GM18519 (cell line): ENCODE measurements at regions not wholly inside any gene's neighbourhood (a gene's known extent, or its start where the extent isn't known, plus 50 kb on each side); places are given as distances from the start of the nearest gene placed in this dataset.
"Not testable (repeated sequence)": the region's sequence is repeated elsewhere in the genome, so short reads cannot be mapped to it uniquely, and the experiment has no call there.

Source experiments
- ATAC-seq: cut with Tn5 transposase; IDR thresholded peaks from one replicate; pipeline ENCODE4 v1.9.1; 2021; ENCODE audit warnings: mild to moderate bottlenecking, moderate library complexity; ENCODE audit not compliant: unreplicated experiment, low FRiP score

DNA sequence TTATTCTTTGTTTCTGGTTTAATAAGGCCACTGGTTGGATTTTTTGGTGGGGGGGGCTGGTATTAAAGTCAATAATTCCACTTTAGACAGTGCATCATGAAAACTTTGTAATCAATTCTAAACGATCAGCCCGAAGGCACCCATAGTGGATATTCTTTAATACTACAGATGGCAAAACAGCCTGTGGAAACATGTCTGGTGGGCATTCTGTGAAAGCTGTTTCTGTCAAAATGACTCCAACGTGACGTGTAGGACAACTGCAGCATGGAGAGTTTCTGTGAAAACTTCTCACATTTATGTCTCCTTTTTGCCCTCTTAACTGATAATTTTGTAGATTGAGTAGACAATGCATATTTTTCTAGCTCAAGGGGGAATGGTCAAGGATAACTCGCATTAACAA lies 185.8 kb upstream of the FLRT2 start:
- ATAC-seq, result no peak

DNA sequence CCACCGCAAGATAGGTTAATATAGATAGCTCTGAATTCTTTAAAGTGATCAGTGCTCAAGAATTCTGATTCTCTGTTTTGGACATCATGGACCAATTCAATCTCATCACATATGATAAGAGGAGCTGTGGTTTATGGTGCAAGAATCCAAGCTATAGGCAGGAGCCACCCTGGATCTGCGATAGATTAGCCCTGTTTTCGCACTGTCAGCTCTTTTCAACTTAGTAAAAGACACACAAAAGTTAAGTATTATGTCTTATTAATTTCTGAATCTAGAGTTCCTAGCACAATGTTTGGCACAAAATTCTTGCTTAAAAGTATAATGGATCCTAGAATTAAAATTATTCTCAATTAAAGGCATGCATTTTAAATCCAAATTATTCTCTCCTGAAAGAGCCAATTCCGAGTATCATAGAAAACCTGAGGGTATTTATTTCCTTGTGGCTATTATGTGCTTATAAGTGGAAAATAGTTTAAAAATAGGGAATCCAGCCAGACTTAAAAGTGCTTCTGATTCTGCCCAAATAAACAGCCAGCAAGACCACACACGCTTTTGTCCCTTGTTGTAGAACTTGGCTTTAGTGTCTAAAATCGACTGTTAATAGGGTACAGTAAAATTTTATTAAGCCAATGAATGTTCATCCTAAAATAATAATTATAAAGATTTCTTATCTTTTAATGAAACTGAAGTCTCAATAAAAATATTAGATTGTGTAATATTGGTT lies 184.9 kb upstream of the FLRT2 start:
- ATAC-seq, result no peak

- ATAC-seq, result no peak
Measured at GRCh38 chr14:85350667-85351066, 179.3 kb upstream of the FLRT2 start.

DNA sequence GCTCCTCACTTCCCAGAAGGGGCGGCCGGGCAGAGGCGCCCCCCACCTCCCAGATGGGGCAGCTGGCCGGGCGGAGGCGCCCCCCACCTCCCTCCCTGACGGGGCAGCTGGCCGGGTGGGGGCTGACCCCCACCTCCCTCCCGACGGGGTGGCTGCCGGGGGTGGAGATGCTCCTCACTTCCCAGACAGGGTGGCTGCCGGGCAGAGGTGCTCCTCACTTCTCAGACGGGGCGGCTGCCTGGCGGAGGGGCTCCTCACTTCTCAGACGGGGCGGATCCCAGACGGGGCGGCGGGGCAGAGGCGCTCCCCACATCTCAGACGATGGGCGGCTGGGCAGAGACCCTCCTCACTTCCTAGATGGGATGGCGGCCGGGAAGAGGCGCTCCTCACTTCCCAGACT lies 177.4 kb upstream of the FLRT2 start:
- ATAC-seq, result not testable (repeated sequence)

- no peak for ATAC-seq
Measured at GRCh38 chr14:85357120-85357519, 172.8 kb upstream of the FLRT2 start.

- no peak for ATAC-seq
Measured at GRCh38 chr14:85358136-85358785, 171.7 kb upstream of the FLRT2 start.

DNA sequence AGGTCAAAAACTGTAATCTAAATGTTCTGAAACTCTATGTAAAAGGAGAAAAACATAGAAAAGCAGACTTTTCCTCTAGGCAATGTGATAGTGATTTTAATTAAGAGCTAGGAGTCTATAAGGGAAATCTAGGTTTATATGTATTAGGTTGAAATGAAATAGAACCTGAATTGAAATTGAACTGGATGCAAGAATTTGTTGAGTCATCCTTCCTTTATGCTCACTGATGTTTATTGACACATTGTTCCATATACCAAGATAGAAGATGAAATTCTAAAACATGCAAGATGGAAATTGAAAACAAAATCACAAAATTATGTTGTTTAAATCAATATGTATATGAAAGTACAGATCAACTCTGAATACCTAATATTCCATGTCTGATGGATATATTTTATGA lies 170.4 kb upstream of the FLRT2 start:
- no peak for ATAC-seq

DNA sequence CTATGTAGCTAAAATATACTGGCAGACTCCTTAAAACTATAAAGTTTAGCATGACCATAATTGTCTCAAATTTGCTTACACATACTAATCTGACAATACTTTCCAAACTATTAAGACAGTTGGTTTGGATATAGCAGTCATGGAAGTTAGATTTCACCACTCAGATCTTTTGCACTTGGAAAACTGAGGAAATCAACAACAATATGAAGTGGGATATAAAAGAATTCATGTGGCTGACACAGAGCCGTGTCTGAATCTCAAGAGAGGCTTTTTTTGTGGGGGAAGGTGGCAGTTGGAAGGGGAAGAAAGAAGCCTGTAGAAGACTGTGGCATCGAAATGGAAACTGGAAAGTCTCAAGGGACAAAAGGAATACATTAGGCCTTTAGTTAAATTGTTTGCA lies 166.6 kb upstream of the FLRT2 start:
- no peak for ATAC-seq

DNA sequence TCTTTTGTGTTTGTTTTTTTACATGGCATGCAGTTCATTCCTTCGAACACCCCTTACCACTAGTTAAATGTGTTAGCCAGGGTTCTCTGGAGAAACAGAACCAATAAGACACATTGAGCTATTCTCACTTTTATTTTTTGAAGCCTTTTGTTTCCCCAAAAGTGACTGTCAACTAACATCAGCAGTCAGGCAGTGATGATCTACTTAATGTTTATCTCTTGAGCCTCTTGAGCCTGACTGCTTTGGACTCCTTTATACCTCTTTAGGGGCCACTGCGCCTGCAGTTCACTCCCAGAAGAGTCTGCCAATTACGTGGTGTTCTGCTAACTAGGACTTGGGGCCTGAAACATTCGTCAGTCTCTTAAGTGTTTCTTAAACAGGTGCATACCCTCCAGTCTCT lies 163.7 kb upstream of the FLRT2 start:
- no peak for ATAC-seq

GRCh38 chr14:85380881-85381280 lies 149.1 kb upstream of the FLRT2 start:
- ATAC-seq, result no peak

DNA sequence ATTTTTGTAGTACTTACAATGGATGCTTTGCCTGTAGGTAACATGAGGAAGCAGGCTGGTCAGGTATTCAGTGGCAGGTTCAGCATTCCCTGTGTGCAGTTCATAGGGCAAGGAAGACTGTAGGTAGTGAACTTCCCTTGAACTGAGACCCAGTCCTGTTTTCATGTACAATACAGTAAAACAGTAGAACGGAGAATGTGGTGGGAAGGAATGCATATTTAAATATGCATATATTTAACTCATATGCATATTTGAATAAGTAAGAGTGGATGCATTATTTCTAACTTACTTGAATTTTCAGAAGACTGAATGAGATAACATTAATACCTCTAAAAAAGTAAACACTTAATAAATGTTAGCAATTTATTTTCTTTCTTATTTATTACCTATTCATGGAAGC lies 147.6 kb upstream of the FLRT2 start:
- ATAC-seq, result no peak

DNA sequence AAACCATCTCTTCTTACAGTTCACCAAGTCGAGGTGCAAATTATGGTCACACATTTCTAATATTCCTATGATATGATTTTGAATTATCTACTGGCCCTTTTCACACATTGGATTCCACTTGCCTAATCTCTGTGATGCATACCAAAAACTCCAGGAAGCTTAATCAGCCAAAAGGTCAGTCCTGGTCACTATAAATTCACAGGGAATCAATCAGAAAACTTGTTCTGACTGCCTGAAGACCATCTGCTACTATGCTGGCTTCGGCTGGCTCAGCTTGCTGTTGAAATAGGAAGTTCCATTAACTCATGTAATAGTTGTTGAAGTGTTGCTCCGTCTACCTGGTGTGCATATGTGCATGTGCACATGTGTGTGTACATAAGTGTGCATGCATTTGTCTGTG lies 142.8 kb upstream of the FLRT2 start:
- ATAC-seq, result no peak

GRCh38 chr14:85390236-85390635 lies 139.7 kb upstream of the FLRT2 start:
- ATAC-seq, result no peak

DNA sequence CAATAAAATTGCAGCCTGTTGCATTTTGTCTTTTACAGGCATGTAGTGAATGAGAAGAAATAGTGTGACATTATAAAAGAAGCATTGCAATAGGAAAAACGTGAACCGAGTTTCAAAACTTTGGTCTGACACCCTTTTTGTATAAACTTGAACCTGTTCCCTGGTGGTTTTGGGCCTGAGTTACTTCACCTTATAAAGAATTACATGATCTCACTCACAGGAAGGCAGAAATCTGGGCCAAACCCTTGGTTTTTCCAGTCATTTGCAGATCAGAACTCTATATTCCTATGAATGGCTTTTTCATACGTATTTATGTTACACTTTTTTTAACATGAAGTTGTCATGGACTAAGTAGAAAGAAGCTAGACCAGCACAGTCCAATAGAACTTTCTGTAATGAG lies 138.5 kb upstream of the FLRT2 start:
- ATAC-seq, result no peak

GRCh38 chr14:85391892-85392291 lies 138.1 kb upstream of the FLRT2 start:
- no peak for ATAC-seq

GRCh38 chr14:85399186-85399585 lies 130.8 kb upstream of the FLRT2 start:
- no peak for ATAC-seq

DNA sequence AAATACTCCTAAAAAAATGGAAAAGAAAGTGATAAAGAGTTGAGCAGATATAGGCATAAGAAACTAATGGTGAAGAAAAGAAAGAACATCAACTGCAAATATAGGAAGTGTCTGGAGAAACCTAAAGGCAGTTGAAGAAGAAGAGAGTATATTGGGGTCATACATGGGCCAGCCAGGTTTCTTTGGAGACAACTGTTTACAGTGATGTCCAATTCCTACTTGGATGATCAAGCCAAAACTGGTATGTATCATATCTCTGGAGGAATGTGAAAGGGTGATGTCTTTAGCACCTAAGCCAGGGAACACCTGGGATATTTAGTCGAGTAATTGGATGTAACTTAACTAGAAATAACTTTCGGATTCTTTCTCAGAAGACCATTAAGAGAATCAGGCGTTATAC lies 129.3 kb upstream of the FLRT2 start:
- no peak for ATAC-seq

DNA sequence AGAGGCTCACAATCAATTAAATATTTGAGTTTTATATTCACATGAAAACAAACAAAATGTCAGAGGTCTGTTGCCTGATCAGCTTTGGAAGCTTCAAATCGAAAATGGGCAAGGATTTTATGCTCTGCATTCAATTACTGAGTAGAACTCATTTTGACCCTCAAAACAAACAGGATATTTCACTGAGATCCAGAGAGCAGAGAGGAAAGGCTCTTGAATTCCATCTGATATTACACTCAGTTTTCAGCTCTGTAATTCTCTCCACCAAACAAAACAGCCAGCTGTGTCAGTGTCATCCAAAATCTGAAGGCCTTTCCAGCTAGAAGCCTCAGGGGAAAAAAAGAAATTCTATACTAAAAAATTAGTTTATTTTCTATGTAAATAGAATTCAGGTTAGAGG lies 128.6 kb upstream of the FLRT2 start:
- ATAC-seq, result no peak

- ATAC-seq, result no peak
Measured at GRCh38 chr14:85402569-85403162, 127.3 kb upstream of the FLRT2 start.

DNA sequence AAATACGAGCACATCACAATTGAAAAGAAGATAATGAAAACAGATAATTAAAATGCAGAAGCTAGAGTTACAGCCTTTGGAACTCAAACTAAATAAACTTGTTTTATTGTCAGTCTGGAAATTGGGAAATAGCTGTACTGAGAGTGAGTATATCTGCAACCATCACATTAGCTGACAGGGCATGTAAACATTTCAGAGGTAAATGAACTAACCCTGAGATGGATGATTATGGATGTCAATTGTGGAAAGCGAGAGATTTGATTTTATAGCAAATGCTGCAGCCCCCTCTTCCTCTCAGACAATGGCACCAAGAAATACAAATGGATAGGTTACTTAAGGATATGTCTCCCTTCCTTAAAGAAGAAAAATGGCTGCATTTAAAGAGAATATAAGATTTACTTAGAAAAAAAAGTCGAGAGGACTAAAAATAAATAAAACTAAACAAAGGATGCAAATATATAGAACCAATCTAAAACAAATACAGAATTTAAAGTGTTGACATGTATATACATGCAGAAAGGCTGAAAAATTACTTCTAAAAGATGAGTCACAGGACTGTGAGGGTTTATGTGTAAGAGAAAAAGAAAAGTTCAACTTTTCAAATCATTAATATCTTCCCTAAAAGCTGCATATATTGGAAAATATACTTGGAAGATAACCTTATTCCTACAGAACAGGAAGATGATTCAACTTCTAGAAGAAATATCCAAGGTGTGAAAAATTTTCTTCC lies 120.3 kb upstream of the FLRT2 start:
- ATAC-seq, result no peak

DNA sequence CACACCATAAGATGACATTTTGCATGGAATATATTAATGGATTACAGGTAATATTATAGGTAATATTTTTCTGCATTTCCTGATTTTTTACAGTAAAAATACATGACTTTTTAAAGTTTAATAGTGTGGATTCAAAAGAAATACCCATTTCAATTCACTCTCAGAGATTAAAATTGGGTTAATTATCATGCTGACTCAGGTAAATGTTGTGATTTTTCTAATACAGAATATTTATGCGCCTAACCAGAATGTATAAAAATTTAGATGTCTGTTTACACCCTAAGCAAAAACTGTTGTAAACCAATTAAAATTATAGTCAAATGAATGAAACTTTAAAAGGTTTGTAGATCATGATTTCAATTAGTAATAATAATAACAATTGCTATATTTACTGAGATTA lies 117.2 kb upstream of the FLRT2 start:
- no peak for ATAC-seq
